Gastrocnemius medialis (tissue), 4 donors: ENCODE measurements at regions not wholly inside any gene's neighbourhood (a gene's known extent, or its start where the extent isn't known, plus 50 kb on each side); places are given as distances from the start of the nearest gene placed in this dataset.

ENCODE experiments used
- CTCF ChIP-seq, 5 experiments: fragments of 450-650 bp in 3 of 5; fragments of 200-600 bp in 2 of 5; sonication (generic) in 2 of 5; IDR thresholded peaks in 4 of 5; conservative IDR thresholded peaks in 1 of 5; 1 replicate in 4 of 5; 2 replicates in 1 of 5; pipeline ENCODE4 v1.5.1; 2016 to 2019; ENCODE audit warnings: antibody characterized with exemption in 5 of 5, mild to moderate bottlenecking in 3 of 5, moderate library complexity in 3 of 5
- POLR2A ChIP-seq, 2 donors: fragments of 450-650 bp; IDR thresholded peaks; one replicate each; pipeline ENCODE4 v1.6.1; 2017; ENCODE audit warnings: antibody characterized with exemption in 2 of 2, mild to moderate bottlenecking in 2 of 2, moderate library complexity in 2 of 2

- TF ChIP-seq POLR2A (IDR thresholded peaks at IDR 0.05) (no peak), CTCF (IDR thresholded peaks at IDR 0.05 in 4 of 5, conservative IDR thresholded peaks at IDR 0.05 in 1 of 5) (no peak)
These were observed 298.0 kb downstream of the TMEM114 start for GRCh38 chr16:8292271-8292670.
